Nephron (organoid): ENCODE measurements at regions not wholly inside any gene's neighbourhood (a gene's known extent, or its start where the extent isn't known, plus 50 kb on each side); places are given as distances from the start of the nearest gene placed in this dataset.

Experiments
- H3K27ac Mint-ChIP-seq, 3 experiments: 2 replicates each; pipeline ENCODE4 v1.8.0; 2020; ENCODE audit warnings: mixed read lengths in 3 of 3, mild to moderate bottlenecking in 2 of 3, moderate library complexity in 1 of 3
- H3K27me3 Mint-ChIP-seq: 2 replicates; pipeline ENCODE4 v1.8.0; 2021; ENCODE audit warnings: low read depth, mild to moderate bottlenecking, moderate library complexity, mixed read lengths
- H3K36me3 Mint-ChIP-seq: 2 replicates; pipeline ENCODE4 v1.8.0; 2020; ENCODE audit warnings: low read depth, mixed read lengths
- H3K4me1 Mint-ChIP-seq: 2 replicates; pipeline ENCODE4 v1.8.0; 2020; ENCODE audit warnings: mixed read lengths
- H3K4me3 Mint-ChIP-seq, 3 experiments: 2 replicates each; pipeline ENCODE4 v1.8.0; 2020; ENCODE audit warnings: mild to moderate bottlenecking in 3 of 3, mixed read lengths in 3 of 3, moderate library complexity in 2 of 3
- H3K9me3 Mint-ChIP-seq: 2 replicates; pipeline ENCODE4 v1.8.0; 2020; ENCODE audit warnings: mixed read lengths
- CTCF ChIP-seq, 3 experiments: fragments of 200-600 bp; sonication (generic); IDR thresholded peaks; one replicate each; pipeline ENCODE4 v1.5.0; 2021; ENCODE audit warnings: antibody characterized with exemption in 3 of 3; ENCODE audit not compliant: unreplicated experiment in 3 of 3

GRCh38 chr5:61701877-61702602 lies 370.0 kb downstream of the ZSWIM6 start:
- Mint-ChIP-seq H3K27ac (no peak overlapping the region), H3K27me3 (peaks cover 4% of the 10 kb centered on the region), H3K36me3 (no peaks in the 10 kb centered on the region), H3K4me1 (peaks cover 9% of the 10 kb centered on the region), H3K4me3 (no peak overlapping the region), H3K9me3 (no peaks in the 10 kb centered on the region)
- TF ChIP-seq CTCF (IDR thresholded peaks at IDR 0.05; ENCODE audit: unreplicated experiment in 3 of 3) = no peak

- no peak overlapping the region for H3K27ac Mint-ChIP-seq
- no peaks in the 10 kb centered on the region for H3K9me3 Mint-ChIP-seq
- no peak overlapping the region for H3K4me3 Mint-ChIP-seq
- no peak for TF ChIP-seq CTCF (IDR thresholded peaks at IDR 0.05; ENCODE audit: unreplicated experiment in 3 of 3)
- peaks cover 4% of the 10 kb centered on the region for H3K27me3 Mint-ChIP-seq
- H3K36me3 Mint-ChIP-seq = no peaks in the 10 kb centered on the region
- H3K4me1 Mint-ChIP-seq = peaks cover 9% of the 10 kb centered on the region
Observed at GRCh38 chr5:61702784-61703183, 370.7 kb downstream of the ZSWIM6 start.

GRCh38 chr5:61704289-61704688 lies 372.2 kb downstream of the ZSWIM6 start:
- Mint-ChIP-seq H3K4me3 (no peak overlapping the region), H3K4me1 (peaks cover 9% of the 10 kb centered on the region), H3K9me3 (peaks cover 4% of the 10 kb centered on the region), H3K27ac (no peak overlapping the region), H3K36me3 (no peaks in the 10 kb centered on the region), H3K27me3 (peaks cover 1% of the 10 kb centered on the region)
- TF ChIP-seq CTCF (IDR thresholded peaks at IDR 0.05; ENCODE audit: unreplicated experiment in 3 of 3) = no peak

- H3K36me3 Mint-ChIP-seq = no peaks in the 10 kb centered on the region
- no peak for TF ChIP-seq CTCF (IDR thresholded peaks at IDR 0.05; ENCODE audit: unreplicated experiment in 3 of 3)
- peaks cover 5% of the 10 kb centered on the region for H3K27me3 Mint-ChIP-seq
- H3K4me1 Mint-ChIP-seq = peaks cover 9% of the 10 kb centered on the region
- H3K4me3 Mint-ChIP-seq = no peak overlapping the region
- peaks cover 12% of the 10 kb centered on the region for H3K9me3 Mint-ChIP-seq
- peak overlapping the region; percentile 39 to 54 (median 41) for H3K27ac Mint-ChIP-seq
Observed at GRCh38 chr5:61706751-61707150, 374.7 kb downstream of the ZSWIM6 start.

- H3K4me3 Mint-ChIP-seq = no peak overlapping the region
- H3K27me3 Mint-ChIP-seq = peaks cover 7% of the 10 kb centered on the region
- H3K9me3 Mint-ChIP-seq = peaks cover 13% of the 10 kb centered on the region
- no peak overlapping the region for H3K27ac Mint-ChIP-seq
- H3K4me1 Mint-ChIP-seq = no peaks in the 10 kb centered on the region
- no peak for TF ChIP-seq CTCF (IDR thresholded peaks at IDR 0.05; ENCODE audit: unreplicated experiment in 3 of 3)
- no peaks in the 10 kb centered on the region for H3K36me3 Mint-ChIP-seq
Observed at GRCh38 chr5:61719124-61719523, 387.1 kb downstream of the ZSWIM6 start.

- H3K27me3 Mint-ChIP-seq = peaks cover 7% of the 10 kb centered on the region
- no peak overlapping the region for H3K4me3 Mint-ChIP-seq
- peaks cover 13% of the 10 kb centered on the region for H3K9me3 Mint-ChIP-seq
- TF ChIP-seq CTCF (IDR thresholded peaks at IDR 0.05; ENCODE audit: unreplicated experiment in 3 of 3) = no peak
- H3K27ac Mint-ChIP-seq = no peak overlapping the region
- no peaks in the 10 kb centered on the region for H3K4me1 Mint-ChIP-seq
- H3K36me3 Mint-ChIP-seq = no peaks in the 10 kb centered on the region
Observed at GRCh38 chr5:61720829-61721228, 388.8 kb downstream of the ZSWIM6 start.
